ENCODE measurements at regions not wholly inside any gene's neighbourhood (a gene's known extent, or its start where the extent isn't known, plus 50 kb on each side); places are given as distances from the start of the nearest gene placed in this dataset.

DNA sequence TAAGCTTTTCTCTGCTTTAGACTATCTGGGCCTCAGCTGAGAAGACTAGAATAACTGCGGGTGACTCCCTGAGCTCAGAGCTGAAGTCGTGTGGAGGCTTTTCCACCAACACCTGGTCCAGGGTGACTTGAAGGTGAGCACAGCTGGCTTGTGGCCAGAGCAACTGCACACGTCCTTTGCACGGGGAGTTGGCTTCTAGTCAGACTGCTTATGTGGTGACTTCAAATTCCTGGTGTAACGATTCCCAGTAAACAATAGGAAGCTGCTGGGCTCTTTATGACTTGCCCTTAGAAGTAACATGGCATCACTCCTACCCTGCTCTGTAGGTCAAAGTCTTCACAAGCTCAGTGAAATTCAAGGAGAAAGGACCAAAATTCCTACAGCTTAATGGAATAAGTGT is 800.6 kb upstream of the CDH6 start:
- no peak for TF ChIP-seq CTCF (IDR thresholded peaks at IDR 0.05; ENCODE audit: low read depth, low read length)
- TF ChIP-seq MAX (IDR thresholded peaks at IDR 0.05; ENCODE audit: low read depth, low read length) = no peak
- no peak for TF ChIP-seq POLR2A (IDR thresholded peaks at IDR 0.05; ENCODE audit: extremely low read depth, insufficient read length)
- TF ChIP-seq MYC (IDR thresholded peaks at IDR 0.05; ENCODE audit: low read depth, low read length) = no peak
